Ovary (tissue), 7 donors: ENCODE measurements at regions not wholly inside any gene's neighbourhood (a gene's known extent, or its start where the extent isn't known, plus 50 kb on each side); places are given as distances from the start of the nearest gene placed in this dataset.

Experiments used
- DNase-seq, 5 donors: peaks; one replicate each; pipeline ENCODE4 v3.0.0-alpha.2; 2019 to 2020
- H3K27ac ChIP-seq, 2 donors: fragments of 200-600 bp; one replicate each; pipeline versions ENCODE4 v1.5.1 to v1.8.0; 2019 to 2022
- H3K27me3 ChIP-seq: fragments of 200-600 bp; one replicate; pipeline ENCODE4 v1.8.0; 2022
- H3K36me3 ChIP-seq: fragments of 200-600 bp; sonication (generic); one replicate; pipeline ENCODE4 v1.5.1; 2019
- H3K4me1 ChIP-seq: one replicate; pipeline ENCODE4 v1.8.1; 2013; ENCODE audit warnings: mild to moderate bottlenecking, moderate library complexity; ENCODE audit not compliant: insufficient read depth
- H3K4me3 ChIP-seq: fragments of 200-600 bp; sonication (generic); one replicate; pipeline ENCODE4 v1.5.1; 2017
- H3K9me3 ChIP-seq, 2 donors: fragments of 200-600 bp in 1 of 2; sonication (generic) in 1 of 2; one replicate each; pipeline versions ENCODE4 v1.5.1 to v1.8.1; 2013 to 2019; ENCODE audit warnings: mild to moderate bottlenecking in 1 of 2, moderate library complexity in 1 of 2
- CTCF ChIP-seq, 3 donors: fragments of 450-650 bp in 2 of 3; fragments of 200-600 bp in 1 of 3; IDR thresholded peaks; one replicate each; pipeline versions ENCODE4 v1.5.1 to v1.8.0; 2016 to 2022; ENCODE audit warnings: antibody characterized with exemption in 3 of 3, mild to moderate bottlenecking in 1 of 3
- EP300 ChIP-seq: sonication (generic); formaldehyde crosslinking; IDR thresholded peaks from one replicate; pipeline ENCODE4 v1.6.1; 2017; ENCODE audit warnings: antibody characterized with exemption
- POLR2A ChIP-seq: fragments of 450-650 bp; IDR thresholded peaks from one replicate; pipeline ENCODE4 v1.6.1; 2017; ENCODE audit warnings: antibody characterized with exemption, mild to moderate bottlenecking, moderate library complexity
- WGBS, 3 donors: extraction: QIAGEN DNeasy Blood & Tissue Kit in 1 of 3; methylation state at CpG; one replicate each; pipeline versions ENCODE4 v1.1.5 to v1.1.7; 2013 to 2017; 5-methylcytosine and 5-hydroxymethylcytosine counted together
- intact Hi-C, 4 donors: fragments of 100-400 bp; cut with DNase I; formaldehyde crosslinking; loops; one replicate each; pipeline versions ENCODE4 v1.11.0 to v1.15.1; 2022 to 2023
- donor health status: DM: no; HTN: no; CAD: no; lungs with moderate emphysema.
- donor health status: DM: no; HTN: no; CAD: no.
- donor health status: Bipolar disorder and iron deficiency.
- donor health status: DM: no; HTN: no; CAD: no.
- donor health status: DM: yes; HTN: yes; CAD: no.

- H3K4me3 ChIP-seq = no peak overlapping the region
- no peaks in the 10 kb centered on the region for H3K9me3 ChIP-seq
- no peak overlapping the region for H3K27ac ChIP-seq
- intact Hi-C loops = no loop called here
- no peaks in the 10 kb centered on the region for H3K27me3 ChIP-seq
- no peak for DNase-seq
- WGBS, 3 donors = 41 to 48% (median 42%) methylated on average over 5 of the region's 5 CpGs
- no peaks in the 10 kb centered on the region for H3K4me1 ChIP-seq
- no peaks in the 10 kb centered on the region for H3K36me3 ChIP-seq
- TF ChIP-seq EP300 (no peak), CTCF (IDR thresholded peaks at IDR 0.05) (no peak)
These were observed 257.1 kb upstream of the RPS6KA3 start for GRCh38 chrX:20523626-20524312.

- H3K4me3 ChIP-seq = no peak overlapping the region
- intact Hi-C loops = no loop called here
- WGBS, 3 donors = 37 to 59% (median 45%) methylated on average over 3 of the region's 3 CpGs
- no peaks in the 10 kb centered on the region for H3K36me3 ChIP-seq
- no peak for TF ChIP-seq EP300
- TF ChIP-seq CTCF (IDR thresholded peaks at IDR 0.05) = no peak
- TF ChIP-seq POLR2A = no peak
- no peaks in the 10 kb centered on the region for H3K9me3 ChIP-seq
- no peaks in the 10 kb centered on the region for H3K4me1 ChIP-seq
- no peak overlapping the region for H3K27ac ChIP-seq
- DNase-seq = no peak
- no peaks in the 10 kb centered on the region for H3K27me3 ChIP-seq
These were observed 255.7 kb upstream of the RPS6KA3 start for GRCh38 chrX:20522420-20522819.

- Histone ChIP-seq H3K4me3 (no peak overlapping the region), H3K27ac (no peak overlapping the region), H3K9me3 (no peaks in the 10 kb centered on the region), H3K4me1 (no peaks in the 10 kb centered on the region), H3K27me3 (no peaks in the 10 kb centered on the region), H3K36me3 (no peaks in the 10 kb centered on the region)
- WGBS, 3 donors = 38 to 46% (median 44%) methylated on average over 4 of the region's 4 CpGs
- TF ChIP-seq CTCF (IDR thresholded peaks at IDR 0.05) = no peak
- TF ChIP-seq POLR2A = no peak
- no peak for TF ChIP-seq EP300
- no peak for DNase-seq
- intact Hi-C loops = no loop called here
These were observed 254.5 kb upstream of the RPS6KA3 start for GRCh38 chrX:20521222-20521621.

GRCh38 chrX:20519826-20520225, 253.1 kb upstream of the RPS6KA3 start:
- Histone ChIP-seq H3K36me3 (no peaks in the 10 kb centered on the region), H3K27ac (no peak overlapping the region), H3K9me3 (no peaks in the 10 kb centered on the region), H3K4me3 (no peak overlapping the region), H3K4me1 (no peaks in the 10 kb centered on the region), H3K27me3 (no peaks in the 10 kb centered on the region)
- TF ChIP-seq CTCF (IDR thresholded peaks at IDR 0.05) = no peak
- no peak for TF ChIP-seq POLR2A
- no peak for TF ChIP-seq EP300
- intact Hi-C loops = no loop called here
- WGBS, 3 donors = 51 to 62% (median 58%) methylated on average over 5 of the region's 5 CpGs
- DNase-seq = no peak
